GM10266 (cell line): ENCODE measurements at regions not wholly inside any gene's neighbourhood (a gene's known extent, or its start where the extent isn't known, plus 50 kb on each side); places are given as distances from the start of the nearest gene placed in this dataset.

ENCODE experiments used
- DNase-seq: peaks from one replicate; pipeline ENCODE4 v3.0.0; 2012; ENCODE audit errors: extremely low spot score
- TF ChIP-seq, protein P1 (sequence below): IDR thresholded peaks from 2 replicates; pipeline ENCODE4 v1.5.1; 2012; ENCODE audit warnings: mild to moderate bottlenecking, low read depth; ENCODE audit not compliant: control insufficient read depth, insufficient read depth; ENCODE audit errors: missing control alignments

DNA sequence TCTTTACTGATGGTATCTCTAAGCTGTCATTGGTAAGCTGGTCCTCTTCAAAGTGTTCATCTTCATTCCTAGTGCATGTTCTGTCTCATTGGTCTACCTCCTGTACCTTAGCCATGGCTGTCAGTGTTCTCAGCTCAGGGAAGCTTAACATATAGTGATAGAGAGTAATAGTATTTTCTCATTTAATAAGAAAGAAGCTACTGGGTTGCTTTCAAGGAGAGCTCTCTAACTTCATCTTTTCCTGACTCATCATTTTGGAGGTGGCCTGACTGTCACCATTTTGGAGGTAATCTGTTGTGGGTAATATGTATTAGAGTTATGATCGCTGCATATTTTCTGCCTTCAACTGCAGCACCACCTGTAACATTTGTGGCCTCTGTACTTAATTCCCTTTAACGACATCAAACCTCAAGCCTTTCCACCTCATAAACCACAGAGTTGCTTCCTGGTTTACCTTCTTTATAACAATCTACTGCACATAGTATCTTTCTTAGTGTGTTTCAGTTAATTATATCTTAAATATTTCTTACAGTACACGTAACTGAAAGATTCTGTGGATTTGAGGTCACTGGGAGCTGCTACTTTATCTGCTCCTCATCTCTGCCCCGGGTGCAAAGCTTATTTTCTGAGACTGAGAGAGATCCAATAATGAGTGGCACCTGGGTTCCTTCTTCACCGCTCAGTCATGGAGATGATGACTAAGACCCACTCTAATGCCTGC lies 474.0 kb upstream of the TECRL start:
- TF ChIP-seq, protein P1, sequence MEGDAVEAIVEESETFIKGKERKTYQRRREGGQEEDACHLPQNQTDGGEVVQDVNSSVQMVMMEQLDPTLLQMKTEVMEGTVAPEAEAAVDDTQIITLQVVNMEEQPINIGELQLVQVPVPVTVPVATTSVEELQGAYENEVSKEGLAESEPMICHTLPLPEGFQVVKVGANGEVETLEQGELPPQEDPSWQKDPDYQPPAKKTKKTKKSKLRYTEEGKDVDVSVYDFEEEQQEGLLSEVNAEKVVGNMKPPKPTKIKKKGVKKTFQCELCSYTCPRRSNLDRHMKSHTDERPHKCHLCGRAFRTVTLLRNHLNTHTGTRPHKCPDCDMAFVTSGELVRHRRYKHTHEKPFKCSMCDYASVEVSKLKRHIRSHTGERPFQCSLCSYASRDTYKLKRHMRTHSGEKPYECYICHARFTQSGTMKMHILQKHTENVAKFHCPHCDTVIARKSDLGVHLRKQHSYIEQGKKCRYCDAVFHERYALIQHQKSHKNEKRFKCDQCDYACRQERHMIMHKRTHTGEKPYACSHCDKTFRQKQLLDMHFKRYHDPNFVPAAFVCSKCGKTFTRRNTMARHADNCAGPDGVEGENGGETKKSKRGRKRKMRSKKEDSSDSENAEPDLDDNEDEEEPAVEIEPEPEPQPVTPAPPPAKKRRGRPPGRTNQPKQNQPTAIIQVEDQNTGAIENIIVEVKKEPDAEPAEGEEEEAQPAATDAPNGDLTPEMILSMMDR: no peak
- DNase-seq: no peak

DNA sequence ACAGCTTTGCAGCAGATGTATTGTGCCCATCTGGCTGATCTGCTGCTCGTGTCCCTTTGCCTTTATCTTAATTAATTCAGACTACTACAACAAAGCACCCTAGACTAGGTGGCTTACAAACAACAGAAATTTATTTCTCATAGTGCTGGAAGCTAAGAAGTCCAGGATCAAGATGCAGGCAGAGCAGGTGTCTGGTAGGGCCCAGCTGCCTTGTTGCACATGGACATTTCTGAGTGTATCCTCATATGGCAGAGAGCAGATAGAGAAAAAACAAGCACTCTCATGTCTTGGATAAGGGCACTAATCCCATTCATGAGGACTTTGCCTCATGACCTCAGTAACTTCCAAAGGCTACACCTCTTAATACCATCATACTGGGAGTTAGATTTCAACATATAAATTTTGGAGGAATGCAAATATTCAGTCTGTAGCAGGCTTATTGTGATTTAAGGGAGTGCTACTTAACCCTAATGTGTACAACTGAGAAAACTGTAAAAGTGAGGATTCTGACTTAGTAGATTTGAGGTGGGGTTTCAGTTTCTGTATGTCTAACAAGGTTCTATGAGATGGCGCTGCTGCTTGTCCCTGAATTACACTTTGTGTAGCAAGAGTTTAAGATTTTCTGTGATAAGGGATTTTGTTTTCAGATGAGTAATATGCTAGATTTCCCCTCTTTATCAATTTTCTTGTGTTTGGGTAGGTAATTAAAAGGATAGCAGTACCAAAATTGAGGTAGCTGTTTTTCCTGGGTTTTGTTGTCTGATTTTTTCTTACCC lies 473.2 kb upstream of the TECRL start:
- no peak for DNase-seq

DNA sequence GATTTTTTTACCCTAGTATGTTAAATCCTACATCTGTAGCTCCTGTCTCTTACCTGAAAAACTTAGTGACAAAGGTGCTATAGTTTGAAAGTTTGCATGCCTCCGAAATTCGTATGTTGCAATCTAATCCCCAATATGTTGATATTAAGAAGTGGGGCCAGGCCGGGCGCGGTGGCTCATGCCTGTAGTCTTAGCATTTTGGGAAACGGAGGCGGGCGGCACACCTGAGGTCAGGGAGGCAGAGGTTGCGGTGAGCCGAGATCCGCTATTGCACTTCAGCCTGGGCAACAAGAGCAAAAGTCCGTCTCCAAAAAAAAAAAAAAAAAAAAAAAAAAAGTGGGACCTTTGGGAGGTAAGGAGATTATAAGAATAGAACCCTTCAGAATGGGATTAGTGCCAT lies 471.3 kb upstream of the TECRL start:
- DNase-seq: no peak
- TF ChIP-seq, protein P1: no peak

More for the DNA sequence above, 473.2 kb upstream of the TECRL start:
- TF ChIP-seq, protein P1: no peak

DNA sequence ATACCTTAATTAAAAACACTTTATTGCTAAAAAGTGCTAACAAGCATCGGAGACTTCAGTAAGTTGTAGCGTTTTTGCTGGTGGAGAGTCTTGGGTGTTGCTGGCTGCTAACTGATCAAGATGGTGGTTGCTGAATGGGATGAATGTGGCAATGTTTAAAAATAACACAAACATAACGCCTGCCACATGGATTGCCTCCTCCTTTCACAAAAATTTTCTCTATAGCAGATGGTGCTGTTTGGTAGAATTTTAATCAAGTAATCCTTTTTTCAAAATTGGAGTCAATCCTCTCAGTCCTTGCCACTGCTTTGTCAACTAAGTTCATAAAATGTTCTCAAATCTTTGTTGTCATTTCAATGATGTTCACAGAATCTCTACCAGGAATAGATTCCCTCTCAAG lies 466.8 kb upstream of the TECRL start:
- DNase-seq: no peak
- TF ChIP-seq, protein P1: no peak

DNA sequence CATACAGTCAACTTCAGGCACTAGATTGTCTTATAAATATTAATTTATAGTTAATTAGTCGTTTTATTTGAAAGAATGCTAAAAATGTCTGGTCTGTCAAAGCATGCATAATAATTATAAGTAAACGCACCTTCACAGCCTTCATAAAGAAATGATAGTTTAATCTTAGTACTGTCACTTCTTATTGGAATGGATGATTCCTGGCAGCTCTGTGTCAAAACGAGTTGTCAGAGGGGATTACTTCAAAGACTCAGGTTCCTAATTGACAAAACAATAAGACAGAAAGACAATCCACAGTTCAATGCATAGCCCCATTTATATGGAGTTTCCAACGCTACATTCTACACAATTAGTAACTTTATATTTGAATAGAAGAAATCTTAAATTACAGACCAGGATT lies 461.3 kb upstream of the TECRL start:
- DNase-seq: no peak
- TF ChIP-seq, protein P1: no peak

DNA sequence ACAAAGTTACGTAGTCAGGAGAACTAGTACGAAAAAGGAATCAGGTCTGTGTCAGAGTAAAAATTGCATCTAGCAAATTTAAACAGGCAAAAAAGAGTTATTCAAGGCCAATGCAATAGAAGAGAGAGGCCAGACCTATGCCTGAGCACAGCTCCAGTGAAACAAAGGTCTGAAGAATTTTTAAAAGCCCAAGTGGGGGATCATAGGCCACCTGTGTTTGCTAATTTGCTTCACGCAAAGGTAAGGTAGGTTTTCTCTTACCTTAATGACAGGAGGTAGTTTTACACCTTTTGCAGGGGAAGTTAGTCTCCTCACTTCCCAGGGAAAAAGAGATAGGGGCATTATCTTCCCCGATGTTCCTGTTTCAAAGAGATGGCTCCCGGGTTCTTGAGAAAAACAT lies 448.6 kb upstream of the TECRL start:
- no peak for DNase-seq
- TF ChIP-seq, protein P1: no peak

DNA sequence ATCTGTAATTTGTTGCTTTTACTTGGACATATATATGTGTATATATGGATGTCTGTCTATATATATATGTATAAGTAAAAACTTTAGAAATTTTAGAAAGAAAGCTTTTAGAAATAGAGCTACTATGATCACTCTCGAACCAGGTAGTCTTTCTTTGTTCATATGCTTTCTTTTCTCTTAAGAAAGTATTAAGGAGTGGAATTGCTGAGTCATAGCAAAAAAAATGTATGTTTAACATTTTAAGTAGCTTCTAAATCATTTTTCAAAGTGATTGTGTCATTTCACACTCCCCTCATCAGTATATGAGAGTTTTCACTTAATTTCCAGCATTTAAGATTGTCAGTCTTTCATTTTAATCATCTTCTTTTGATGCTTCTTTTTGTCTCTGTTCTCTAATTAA lies 447.9 kb upstream of the TECRL start:
- DNase-seq: no peak
- TF ChIP-seq, protein P1: no peak
